CD4-positive, alpha-beta T cell (primary cell): ENCODE measurements at regions not wholly inside any gene's neighbourhood (a gene's known extent, or its start where the extent isn't known, plus 50 kb on each side); places are given as distances from the start of the nearest gene placed in this dataset.

Source experiments
- ATAC-seq: fragments of 200-7000 bp; cut with Tn5 transposase; one replicate; pipeline ENCODE4 v1.10.0; 2022; ENCODE audit warnings: mild to moderate bottlenecking; ENCODE audit not compliant: poor library complexity
- CTCF ChIA-PET: fragments of 350-600 bp; sonication (Branson Sonifier 250); formaldehyde crosslinking; loops from one replicate; lab custom pipeline; 2021; ENCODE audit warnings: antibody characterized with exemption, inconsistent platforms; lab: Charles Lee
- POLR2A ChIA-PET: fragments of 350-600 bp; sonication (Branson Sonifier 250); formaldehyde crosslinking; loops from one replicate; lab custom pipeline; 2021; ENCODE audit warnings: antibody characterized with exemption, inconsistent platforms; lab: Charles Lee
- DNase-seq, 14 experiments: peaks; one replicate each; pipeline ENCODE4 v3.0.0-alpha.2; 2013 to 2020; ENCODE audit warnings: mixed read lengths in 2 of 14
- H3K27ac ChIP-seq, 2 donors: one replicate each; pipeline versions ENCODE4 v1.5.1 to v1.7.0; 2013; ENCODE audit warnings: low read length in 2 of 2, low read depth in 1 of 2, mild to moderate bottlenecking in 1 of 2
- H3K27me3 ChIP-seq, 2 experiments: 1 replicate in 1 of 2; 2 replicates in 1 of 2; pipeline versions ENCODE4 v1.6.1 to v1.7.0; 2013; ENCODE audit warnings: low read length in 2 of 2, control low read depth in 1 of 2, mild to moderate bottlenecking in 1 of 2, moderate library complexity in 1 of 2; ENCODE audit not compliant: insufficient read depth in 2 of 2, control insufficient read depth in 1 of 2
- H3K36me3 ChIP-seq: one replicate; pipeline ENCODE4 v1.6.1; 2013; ENCODE audit warnings: low read length, control low read depth; ENCODE audit not compliant: insufficient read depth
- H3K4me1 ChIP-seq: one replicate; pipeline ENCODE4 v1.6.1; 2013; ENCODE audit warnings: low read length, control low read depth; ENCODE audit not compliant: insufficient read depth
- H3K4me3 ChIP-seq: one replicate; pipeline ENCODE4 v1.5.1; 2013; ENCODE audit warnings: mild to moderate bottlenecking, low read length, moderate library complexity
- H3K9me3 ChIP-seq, 2 experiments: 1 replicate in 1 of 2; 2 replicates in 1 of 2; pipeline versions ENCODE4 v1.6.1 to v1.7.0; 2013; ENCODE audit warnings: low read length in 2 of 2, mild to moderate bottlenecking in 2 of 2, control low read depth in 1 of 2, moderate library complexity in 1 of 2; ENCODE audit not compliant: control insufficient read depth in 1 of 2, insufficient read depth in 1 of 2
- H3K27ac Mint-ChIP-seq: one replicate; pipeline ENCODE4 v1.8.0; 2020; ENCODE audit warnings: mixed read lengths
- H3K27me3 Mint-ChIP-seq: one replicate; pipeline ENCODE4 v1.8.0; 2021; ENCODE audit warnings: mixed read lengths
- H3K36me3 Mint-ChIP-seq: one replicate; pipeline ENCODE4 v1.8.0; 2021; ENCODE audit warnings: low read depth, mixed read lengths
- H3K4me1 Mint-ChIP-seq: one replicate; pipeline ENCODE4 v1.8.0; 2021; ENCODE audit warnings: low read depth, mixed read lengths
- H3K4me3 Mint-ChIP-seq: one replicate; pipeline ENCODE4 v1.8.0; 2020; ENCODE audit warnings: mild to moderate bottlenecking, mixed read lengths
- H3K9me3 Mint-ChIP-seq: one replicate; pipeline ENCODE4 v1.8.0; 2020; ENCODE audit warnings: mixed read lengths
- intact Hi-C, 2 experiments: fragments of 100-400 bp; cut with DNase I in 1 of 2; cut with micrococcal nuclease in 1 of 2; formaldehyde crosslinking; loops; one replicate each; pipeline versions ENCODE4 v1.15.1 to v1.9.0; 2023 to 2025; cut with DNase I, micrococcal nuclease
- TF ChIP-seq, protein P1 (sequence below): fragments of 200-600 bp; IDR thresholded peaks from one replicate; pipeline ENCODE4 v1.8.0; 2022; ENCODE audit warnings: antibody characterized with exemption, mild to moderate bottlenecking

DNA sequence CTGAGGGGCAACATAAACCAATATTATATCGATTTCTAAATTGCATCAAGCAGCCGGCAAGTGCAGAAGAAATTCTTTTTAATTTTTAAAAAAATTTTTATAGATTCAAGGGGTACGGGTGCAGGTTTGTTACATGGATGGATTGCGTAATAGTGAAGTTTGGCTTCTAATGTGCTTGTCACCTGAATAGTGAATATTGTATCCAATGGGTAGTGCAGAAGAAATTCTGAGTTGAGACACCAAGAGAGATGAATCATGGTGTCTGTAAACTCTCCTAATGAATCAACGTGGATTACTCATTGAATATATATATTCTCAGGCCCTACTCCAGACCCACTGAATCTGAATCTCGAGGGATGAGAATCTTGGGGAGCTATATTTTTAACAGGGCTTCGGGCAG is 253.7 kb upstream of the FOXD3 start:
- Mint-ChIP-seq H3K4me1 (no peaks in the 10 kb centered on the region), H3K9me3 (no peaks in the 10 kb centered on the region), H3K27ac (no peak overlapping the region), H3K36me3 (no peaks in the 10 kb centered on the region), H3K27me3 (peaks cover 32% of the 10 kb centered on the region), H3K4me3 (no peak overlapping the region)
- intact Hi-C loops: no loop called here
- ATAC-seq (no peak), DNase-seq (no peak)
- TF ChIP-seq, protein P1, sequence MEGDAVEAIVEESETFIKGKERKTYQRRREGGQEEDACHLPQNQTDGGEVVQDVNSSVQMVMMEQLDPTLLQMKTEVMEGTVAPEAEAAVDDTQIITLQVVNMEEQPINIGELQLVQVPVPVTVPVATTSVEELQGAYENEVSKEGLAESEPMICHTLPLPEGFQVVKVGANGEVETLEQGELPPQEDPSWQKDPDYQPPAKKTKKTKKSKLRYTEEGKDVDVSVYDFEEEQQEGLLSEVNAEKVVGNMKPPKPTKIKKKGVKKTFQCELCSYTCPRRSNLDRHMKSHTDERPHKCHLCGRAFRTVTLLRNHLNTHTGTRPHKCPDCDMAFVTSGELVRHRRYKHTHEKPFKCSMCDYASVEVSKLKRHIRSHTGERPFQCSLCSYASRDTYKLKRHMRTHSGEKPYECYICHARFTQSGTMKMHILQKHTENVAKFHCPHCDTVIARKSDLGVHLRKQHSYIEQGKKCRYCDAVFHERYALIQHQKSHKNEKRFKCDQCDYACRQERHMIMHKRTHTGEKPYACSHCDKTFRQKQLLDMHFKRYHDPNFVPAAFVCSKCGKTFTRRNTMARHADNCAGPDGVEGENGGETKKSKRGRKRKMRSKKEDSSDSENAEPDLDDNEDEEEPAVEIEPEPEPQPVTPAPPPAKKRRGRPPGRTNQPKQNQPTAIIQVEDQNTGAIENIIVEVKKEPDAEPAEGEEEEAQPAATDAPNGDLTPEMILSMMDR: no peak
- no peak overlapping the region for H3K27ac ChIP-seq
- POLR2A ChIA-PET: no interaction called here
- H3K27me3 ChIP-seq: peaks cover 10 to 14% of the 10 kb centered on the region in 2 experiments
- CTCF ChIA-PET: no interaction called here
- H3K4me1 ChIP-seq: no peaks in the 10 kb centered on the region
- no peak overlapping the region for H3K4me3 ChIP-seq
- H3K36me3 ChIP-seq: no peaks in the 10 kb centered on the region
- H3K9me3 ChIP-seq: no peaks in the 10 kb centered on the region

DNA sequence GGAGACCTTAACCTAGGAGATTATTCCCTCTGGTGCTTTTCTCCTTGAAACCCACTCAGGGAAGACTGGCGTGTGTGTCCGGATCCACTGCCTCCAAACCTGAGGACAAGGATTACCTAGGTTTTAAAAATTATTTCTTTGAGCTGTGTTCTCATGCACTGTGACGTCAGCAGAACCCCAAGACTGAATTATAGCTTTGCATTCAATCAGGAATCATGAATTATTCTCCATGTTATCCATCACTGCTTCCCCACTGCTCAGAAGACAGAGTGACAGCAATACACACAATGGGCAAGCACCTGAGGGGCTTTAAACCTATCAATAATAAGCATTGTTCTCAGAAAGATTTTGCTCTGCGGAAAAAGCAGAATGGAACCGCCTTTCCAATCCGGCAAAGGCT is 253.2 kb upstream of the FOXD3 start:
- H3K36me3 Mint-ChIP-seq: no peaks in the 10 kb centered on the region
- Histone ChIP-seq H3K9me3 (peaks cover 0 to 5% of the 10 kb centered on the region in 2 experiments), H3K36me3 (no peaks in the 10 kb centered on the region), H3K27ac (no peak overlapping the region), H3K27me3 (peaks cover 16 to 18% of the 10 kb centered on the region in 2 experiments), H3K4me1 (no peaks in the 10 kb centered on the region), H3K4me3 (no peak overlapping the region)
- no peak overlapping the region for H3K27ac Mint-ChIP-seq
- H3K4me3 Mint-ChIP-seq: no peak overlapping the region
- POLR2A ChIA-PET: no interaction called here
- intact Hi-C loops: no loop called here
- ATAC-seq (no peak), DNase-seq (no peak)
- CTCF ChIA-PET: no interaction called here
- H3K4me1 Mint-ChIP-seq: no peaks in the 10 kb centered on the region
- H3K9me3 Mint-ChIP-seq: no peaks in the 10 kb centered on the region
- TF ChIP-seq, protein P1: no peak
- peaks cover 38% of the 10 kb centered on the region for H3K27me3 Mint-ChIP-seq

- DNase-seq: no peak
- no peak overlapping the region for H3K4me3 Mint-ChIP-seq
- no peaks in the 10 kb centered on the region for H3K36me3 ChIP-seq
- H3K27me3 Mint-ChIP-seq: peaks cover 74% of the 10 kb centered on the region
- H3K4me3 ChIP-seq: no peak overlapping the region
- peaks cover 6% of the 10 kb centered on the region for H3K9me3 Mint-ChIP-seq
- peaks cover 7 to 10% of the 10 kb centered on the region in 2 experiments for H3K9me3 ChIP-seq
- H3K27ac Mint-ChIP-seq: no peak overlapping the region
- peaks cover 28 to 29% of the 10 kb centered on the region in 2 experiments for H3K27me3 ChIP-seq
- no peak overlapping the region for H3K27ac ChIP-seq
- no peak for ATAC-seq
- no peaks in the 10 kb centered on the region for H3K36me3 Mint-ChIP-seq
- intact Hi-C loops: no loop called here
- ChIA-PET POLR2A (no interaction called here), CTCF (no interaction called here)
- H3K4me1 Mint-ChIP-seq: no peaks in the 10 kb centered on the region
- TF ChIP-seq, protein P1: no peak
- H3K4me1 ChIP-seq: no peaks in the 10 kb centered on the region
These were observed 248.8 kb upstream of the FOXD3 start for GRCh38 chr1:63073309-63074306.
